AG10803 (cell line): ENCODE measurements at regions not wholly inside any gene's neighbourhood (a gene's known extent, or its start where the extent isn't known, plus 50 kb on each side); places are given as distances from the start of the nearest gene placed in this dataset.

Experiments used
- DNase-seq: peaks from one replicate; pipeline ENCODE4 v3.0.0; 2010; ENCODE audit warnings: low read depth
- H3K4me3 ChIP-seq: 2 replicates; pipeline ENCODE4 v1.5.1; 2011; ENCODE audit warnings: mild to moderate bottlenecking, low read length, control low read depth
- CTCF ChIP-seq: conservative IDR thresholded peaks from 2 replicates; pipeline ENCODE4 v1.5.1; 2011; ENCODE audit warnings: mild to moderate bottlenecking, low read length, control low read depth, inconsistent platforms

GRCh38 chr9:106111039-106111730 lies 416.8 kb downstream of the TMEM38B start:
- no peak for DNase-seq
- no peak overlapping the region for H3K4me3 ChIP-seq
- TF ChIP-seq CTCF: no peak

GRCh38 chr9:106112935-106113334 lies 418.6 kb downstream of the TMEM38B start:
- DNase-seq: no peak
- TF ChIP-seq CTCF: no peak

GRCh38 chr9:106119176-106119575 lies 424.8 kb downstream of the TMEM38B start:
- DNase-seq: no peak
- TF ChIP-seq CTCF: no peak
- no peak overlapping the region for H3K4me3 ChIP-seq

More at GRCh38 chr9:106112935-106113334, 418.6 kb downstream of the TMEM38B start:
- H3K4me3 ChIP-seq: no peak overlapping the region

GRCh38 chr9:106120071-106120470 lies 425.7 kb downstream of the TMEM38B start:
- no peak for TF ChIP-seq CTCF
- no peak for DNase-seq
- no peak overlapping the region for H3K4me3 ChIP-seq

GRCh38 chr9:106127776-106128175 lies 433.4 kb downstream of the TMEM38B start:
- no peak for TF ChIP-seq CTCF
- H3K4me3 ChIP-seq: no peak overlapping the region
- DNase-seq: peak; percentile 3

- DNase-seq: no peak
- H3K4me3 ChIP-seq: no peak overlapping the region
- no peak for TF ChIP-seq CTCF
These were observed 436.0 kb downstream of the TMEM38B start for GRCh38 chr9:106130374-106130773.

- H3K4me3 ChIP-seq: no peak overlapping the region
- TF ChIP-seq CTCF: no peak
- no peak for DNase-seq
These were observed 449.4 kb downstream of the TMEM38B start for GRCh38 chr9:106143781-106144180.
